Hepatocyte (in vitro differentiated cells): ENCODE measurements at regions not wholly inside any gene's neighbourhood (a gene's known extent, or its start where the extent isn't known, plus 50 kb on each side); places are given as distances from the start of the nearest gene placed in this dataset.

Source experiments
- EZH2 ChIP-seq: fragments of 200-600 bp; sonication (generic); IDR thresholded peaks from 2 replicates; pipeline ENCODE4 v1.6.1; 2016; ENCODE audit warnings: antibody characterized with exemption, mild to moderate bottlenecking, borderline replicate concordance
- TF ChIP-seq, protein P1 (sequence below): fragments of 200-600 bp; sonication (generic); IDR thresholded peaks from 2 replicates; pipeline ENCODE4 v1.5.1; 2016; ENCODE audit warnings: antibody characterized with exemption, mild to moderate bottlenecking; ENCODE audit not compliant: poor library complexity

- TF ChIP-seq, protein P1, sequence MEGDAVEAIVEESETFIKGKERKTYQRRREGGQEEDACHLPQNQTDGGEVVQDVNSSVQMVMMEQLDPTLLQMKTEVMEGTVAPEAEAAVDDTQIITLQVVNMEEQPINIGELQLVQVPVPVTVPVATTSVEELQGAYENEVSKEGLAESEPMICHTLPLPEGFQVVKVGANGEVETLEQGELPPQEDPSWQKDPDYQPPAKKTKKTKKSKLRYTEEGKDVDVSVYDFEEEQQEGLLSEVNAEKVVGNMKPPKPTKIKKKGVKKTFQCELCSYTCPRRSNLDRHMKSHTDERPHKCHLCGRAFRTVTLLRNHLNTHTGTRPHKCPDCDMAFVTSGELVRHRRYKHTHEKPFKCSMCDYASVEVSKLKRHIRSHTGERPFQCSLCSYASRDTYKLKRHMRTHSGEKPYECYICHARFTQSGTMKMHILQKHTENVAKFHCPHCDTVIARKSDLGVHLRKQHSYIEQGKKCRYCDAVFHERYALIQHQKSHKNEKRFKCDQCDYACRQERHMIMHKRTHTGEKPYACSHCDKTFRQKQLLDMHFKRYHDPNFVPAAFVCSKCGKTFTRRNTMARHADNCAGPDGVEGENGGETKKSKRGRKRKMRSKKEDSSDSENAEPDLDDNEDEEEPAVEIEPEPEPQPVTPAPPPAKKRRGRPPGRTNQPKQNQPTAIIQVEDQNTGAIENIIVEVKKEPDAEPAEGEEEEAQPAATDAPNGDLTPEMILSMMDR = no peak
- TF ChIP-seq EZH2 = no peak
Observed at GRCh38 chrX:35562395-35562794, 235.7 kb upstream of the MAGEB16 start.
